NCI-H2196 (cell line): ENCODE measurements at regions not wholly inside any gene's neighbourhood (a gene's known extent, or its start where the extent isn't known, plus 50 kb on each side); places are given as distances from the start of the nearest gene placed in this dataset.

ENCODE experiments used
- DNase-seq: peaks from one replicate; lab custom pipeline; 2025; ENCODE audit not compliant: unreplicated experiment; lab: John Stamatoyannopoulos, UW

DNA sequence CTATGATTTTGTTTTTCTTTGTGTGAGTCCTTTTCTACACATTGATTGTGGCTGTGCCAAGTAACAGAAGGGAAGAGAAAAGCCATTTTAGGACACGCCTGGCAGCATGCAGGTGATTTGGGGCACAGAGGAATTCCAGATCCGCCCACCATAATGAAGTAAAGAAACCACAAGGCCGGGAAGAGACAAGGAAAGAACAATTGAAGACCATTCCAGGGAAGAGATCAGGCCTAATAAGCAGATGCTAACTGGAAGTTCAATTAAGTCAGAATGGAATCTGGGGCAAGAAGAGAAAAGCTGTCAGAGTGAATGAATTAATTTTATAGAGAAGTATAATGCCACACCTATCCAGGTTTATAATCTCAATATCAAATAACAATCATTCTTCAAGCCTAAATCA lies 110.2 kb upstream of the ISL1 start:
- DNase-seq, result no peak

DNA sequence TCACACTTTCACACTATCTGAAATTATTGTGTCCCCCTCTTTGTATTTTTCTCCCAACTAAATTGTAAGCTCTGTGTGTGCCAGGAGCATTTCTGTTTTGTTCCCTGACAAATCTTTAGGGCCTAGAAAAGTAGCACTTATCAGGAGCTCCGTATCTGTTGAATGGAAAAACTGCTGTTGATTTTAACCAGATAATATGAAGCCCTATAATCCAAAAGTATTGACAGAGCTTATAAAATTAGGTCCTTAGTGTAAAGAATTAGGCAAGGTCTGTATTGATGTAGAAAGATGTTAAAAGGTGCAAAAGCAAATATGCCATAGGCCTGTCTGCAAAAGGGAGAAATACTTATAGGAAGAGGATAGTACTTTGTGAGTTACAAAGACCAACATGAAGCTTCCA lies 109.4 kb upstream of the ISL1 start:
- DNase-seq, result no peak

DNA sequence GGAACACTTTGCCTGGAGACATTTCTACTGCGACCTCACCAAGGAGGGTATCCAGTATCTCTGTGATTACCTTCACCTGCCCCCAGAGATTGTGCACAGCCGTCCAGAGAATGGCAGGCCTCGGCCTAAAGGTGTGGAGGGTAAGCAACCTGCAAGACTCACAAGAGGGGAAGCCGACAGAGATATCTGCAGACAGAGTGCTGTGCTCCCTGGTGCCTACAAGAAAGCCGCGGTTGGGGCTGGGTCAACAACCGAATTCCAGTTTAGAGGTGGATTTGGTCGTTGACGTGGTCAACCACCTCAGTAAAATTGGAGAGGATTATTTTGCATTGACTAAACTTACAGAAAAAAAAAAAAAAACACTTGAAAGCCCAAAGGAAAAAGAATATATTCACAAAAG lies 107.8 kb upstream of the ISL1 start:
- DNase-seq, result no peak

GRCh38 chr5:51276250-51276649 lies 107.0 kb upstream of the ISL1 start:
- no peak for DNase-seq

GRCh38 chr5:51278539-51278938 lies 104.7 kb upstream of the ISL1 start:
- no peak for DNase-seq

- no peak for DNase-seq
Measured at GRCh38 chr5:51279983-51280706, 103.1 kb upstream of the ISL1 start.

- no peak for DNase-seq
Measured at GRCh38 chr5:51286046-51286445, 97.2 kb upstream of the ISL1 start.

- no peak for DNase-seq
Measured at GRCh38 chr5:51302343-51302742, 80.9 kb upstream of the ISL1 start.

- no peak for DNase-seq
Measured at GRCh38 chr5:51326844-51327243, 56.4 kb upstream of the ISL1 start.
